ENCODE measurements at regions not wholly inside any gene's neighbourhood (a gene's known extent, or its start where the extent isn't known, plus 50 kb on each side); places are given as distances from the start of the nearest gene placed in this dataset.

DNA sequence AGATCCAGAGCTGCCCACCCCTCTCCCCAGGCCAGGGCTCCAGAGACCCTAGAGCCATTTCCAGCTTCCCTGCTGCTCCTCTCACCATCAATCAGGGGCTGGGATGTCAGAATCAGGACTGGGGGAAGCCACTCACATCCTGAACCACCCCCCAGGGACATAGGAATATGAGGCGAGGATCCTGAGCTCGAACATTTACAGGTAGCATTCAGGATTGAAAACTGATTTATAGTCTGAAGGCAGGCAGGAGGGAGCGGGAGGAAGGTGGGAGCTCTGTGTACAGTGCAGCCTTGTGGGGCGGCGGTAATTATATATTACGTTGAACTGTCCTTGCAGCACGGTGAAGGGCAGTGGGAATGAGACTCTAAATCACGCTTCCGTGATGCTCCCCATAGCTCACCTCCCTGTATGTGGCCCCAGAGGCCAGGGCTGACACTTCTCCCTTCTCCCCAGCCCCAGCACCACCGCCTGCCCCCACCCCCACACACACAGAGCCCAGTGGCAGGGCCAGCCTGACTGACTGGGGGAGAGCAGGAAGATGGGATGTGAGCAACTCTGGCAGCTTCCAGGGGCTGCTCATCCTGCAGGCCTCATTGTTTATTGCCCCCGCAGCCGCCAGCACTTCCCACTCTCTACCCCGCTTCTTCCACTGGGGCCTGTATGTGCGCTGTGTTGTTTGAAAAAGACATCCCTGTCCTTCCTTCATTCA is 76.0 kb upstream of the HSPA9 start:
- CTCF ChIA-PET, result interaction anchor here (0.6 to 4.0 kb wide), 2 partner anchors 9 to 491 kb away, joined by 3 to 21 read pairs; no protein-coding TSS in a partner anchor
- Mint-ChIP-seq H3K27ac (no peak overlapping the region), H3K9me3 (no peaks in the 10 kb centered on the region), H3K27me3 (peaks cover 97% of the 10 kb centered on the region), H3K36me3 (ENCODE audit: low read depth) (no peaks in the 10 kb centered on the region), H3K4me1 (peaks cover 17% of the 10 kb centered on the region), H3K4me3 (no peak overlapping the region)
- no peak for DNase-seq
- POLR2A ChIA-PET, result no interaction called here

DNA sequence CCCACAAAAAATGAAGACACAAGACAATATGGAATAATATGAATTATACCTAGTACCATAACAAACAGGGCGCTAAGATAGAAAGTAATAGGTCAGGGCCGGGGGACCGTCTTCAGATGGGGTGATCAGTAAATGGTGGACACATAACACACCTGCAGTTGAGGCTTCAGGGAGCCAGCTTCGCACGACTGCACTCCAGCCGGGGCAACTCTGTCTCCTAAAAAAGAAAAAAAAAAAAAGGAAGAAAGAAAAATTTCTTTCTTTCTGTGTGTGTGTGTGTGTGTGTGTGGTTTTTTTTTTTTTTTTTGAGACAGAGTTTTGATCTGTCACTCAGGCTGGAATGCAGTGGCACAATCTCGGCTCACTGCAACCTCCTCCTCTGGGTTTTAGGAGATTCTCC is 75.0 kb upstream of the HSPA9 start:
- Mint-ChIP-seq H3K9me3 (no peaks in the 10 kb centered on the region), H3K4me1 (peaks cover 17% of the 10 kb centered on the region), H3K36me3 (ENCODE audit: low read depth) (no peaks in the 10 kb centered on the region), H3K27ac (no peak overlapping the region), H3K27me3 (peaks cover 92% of the 10 kb centered on the region), H3K4me3 (no peak overlapping the region)
- POLR2A ChIA-PET, result no interaction called here
- no peak for DNase-seq
- CTCF ChIA-PET, result interaction anchor here (0.6 to 1.6 kb wide), 3 partner anchors 9 to 71 kb away, joined by 3 to 5 read pairs (median 5); no protein-coding TSS in a partner anchor

DNA sequence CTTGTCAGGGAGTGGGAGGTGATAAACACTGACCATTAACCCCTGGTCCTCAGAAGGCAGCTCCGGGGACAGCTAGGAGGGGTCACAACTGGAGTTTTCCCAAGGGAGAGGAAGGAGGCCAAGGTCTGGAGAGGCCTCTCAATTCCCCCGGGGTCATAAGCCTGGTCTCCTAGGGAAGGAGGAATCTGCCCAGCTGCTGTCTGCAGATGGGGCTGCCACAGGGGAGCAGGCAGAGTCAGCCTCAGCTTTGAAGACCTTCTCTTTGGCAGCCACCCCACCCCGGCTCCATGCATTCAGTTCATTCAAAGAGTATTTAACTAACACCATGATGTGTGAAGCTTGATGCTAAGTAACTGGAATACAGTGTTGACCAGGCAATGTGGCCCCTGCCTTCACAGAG is 74.6 kb upstream of the HSPA9 start:
- Mint-ChIP-seq H3K9me3 (no peaks in the 10 kb centered on the region), H3K4me1 (peaks cover 15% of the 10 kb centered on the region), H3K36me3 (ENCODE audit: low read depth) (no peaks in the 10 kb centered on the region), H3K27ac (no peak overlapping the region), H3K4me3 (no peak overlapping the region), H3K27me3 (peaks cover 92% of the 10 kb centered on the region)
- DNase-seq, result no peak
- ChIA-PET CTCF (interaction anchor here (0.6 to 1.6 kb wide), 6 partner anchors 8 to 1144 kb away, joined by 3 to 9 read pairs (median 4); no protein-coding TSS in a partner anchor), POLR2A (no interaction called here)

DNA sequence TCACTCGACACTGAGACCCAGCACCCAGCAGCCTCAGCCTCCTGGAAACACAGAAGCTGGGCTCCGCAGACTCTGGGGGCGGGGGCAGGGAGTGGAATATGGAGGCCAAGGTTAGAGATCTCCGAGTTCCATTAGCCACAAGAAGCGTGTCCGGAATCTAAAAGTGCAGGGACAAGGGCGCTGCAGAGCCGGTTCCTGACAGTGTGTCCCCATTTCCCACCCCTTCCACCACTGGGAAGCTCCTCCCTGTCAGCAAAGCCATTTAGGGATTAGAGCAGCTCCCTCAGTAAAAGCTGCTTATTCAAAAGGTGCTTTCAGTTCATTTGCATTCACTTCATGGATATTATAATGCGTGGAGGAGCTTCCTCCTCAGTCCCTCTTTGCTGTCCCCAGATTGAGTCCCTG is 74.1 kb upstream of the HSPA9 start:
- Mint-ChIP-seq H3K27ac (no peak overlapping the region), H3K36me3 (ENCODE audit: low read depth) (no peaks in the 10 kb centered on the region), H3K4me1 (peaks cover 10% of the 10 kb centered on the region), H3K4me3 (no peak overlapping the region), H3K9me3 (no peaks in the 10 kb centered on the region), H3K27me3 (peaks cover 92% of the 10 kb centered on the region)
- ChIA-PET CTCF (interaction anchor here (0.6 to 1.6 kb wide), 8 partner anchors 8 to 1145 kb away, joined by 3 to 9 read pairs (median 3); partner anchors contain the start of gene PAIP2), POLR2A (no interaction called here)
- no peak for DNase-seq

DNA sequence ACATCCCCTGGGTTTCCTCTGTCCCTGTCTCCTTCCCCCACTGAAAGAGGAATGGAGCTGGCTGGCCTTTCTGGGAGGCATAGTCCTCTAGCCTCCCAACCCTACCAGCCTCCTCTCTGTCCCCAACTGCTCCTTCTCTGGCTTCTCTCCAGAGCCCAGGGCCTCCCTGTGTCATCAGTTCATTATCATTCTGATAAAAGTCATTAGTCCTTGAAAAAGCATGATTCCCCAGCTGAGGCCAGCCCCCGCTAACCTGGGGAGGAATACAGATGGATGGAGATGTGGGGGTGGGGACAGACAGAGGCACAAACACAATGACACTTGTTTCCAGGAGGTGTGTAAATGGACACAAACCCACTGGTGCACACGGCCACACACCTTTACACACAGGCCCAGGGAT is 73.6 kb upstream of the HSPA9 start:
- ChIA-PET CTCF (interaction anchor here (0.8 to 1.6 kb wide), 7 partner anchors 10 to 1145 kb away, joined by 3 to 9 read pairs (median 3); partner anchors contain the start of gene PAIP2), POLR2A (no interaction called here)
- DNase-seq, result no peak
- Mint-ChIP-seq H3K4me3 (no peak overlapping the region), H3K27ac (no peak overlapping the region), H3K36me3 (ENCODE audit: low read depth) (no peaks in the 10 kb centered on the region), H3K9me3 (no peaks in the 10 kb centered on the region), H3K4me1 (peaks cover 6% of the 10 kb centered on the region), H3K27me3 (peaks cover 93% of the 10 kb centered on the region)

DNA sequence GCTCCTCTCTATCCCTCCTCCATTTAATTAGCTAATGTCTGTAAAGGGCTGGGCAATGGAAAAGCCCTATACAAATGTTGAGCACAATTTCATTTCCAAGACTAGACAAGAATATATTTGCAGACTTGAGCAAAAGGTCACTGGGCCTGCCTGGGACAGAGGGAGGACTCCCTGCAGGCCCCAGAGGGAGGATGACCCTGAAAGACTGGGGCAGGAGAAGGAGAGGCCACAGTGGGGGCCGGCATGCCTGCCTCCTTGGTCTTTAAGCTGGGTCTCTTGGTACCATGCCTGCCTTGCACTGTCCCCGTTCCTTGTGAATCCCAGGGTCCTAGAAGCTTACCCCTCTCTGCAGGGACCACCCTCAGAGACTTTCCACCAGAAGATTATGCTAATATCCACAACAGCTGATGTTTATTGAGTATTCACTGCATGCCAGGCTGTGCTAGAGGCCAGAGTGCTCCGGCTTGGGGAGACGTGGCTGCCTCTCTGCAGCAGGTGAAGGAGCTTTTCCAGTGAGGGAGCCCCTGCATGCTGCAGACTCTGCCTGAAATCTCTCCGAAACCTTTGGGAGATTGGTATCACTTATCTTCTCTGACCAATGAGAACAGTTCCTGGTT is 72.7 kb upstream of the HSPA9 start:
- H3K27me3 Mint-ChIP-seq, result peaks cover 93% of the 10 kb centered on the region

DNA sequence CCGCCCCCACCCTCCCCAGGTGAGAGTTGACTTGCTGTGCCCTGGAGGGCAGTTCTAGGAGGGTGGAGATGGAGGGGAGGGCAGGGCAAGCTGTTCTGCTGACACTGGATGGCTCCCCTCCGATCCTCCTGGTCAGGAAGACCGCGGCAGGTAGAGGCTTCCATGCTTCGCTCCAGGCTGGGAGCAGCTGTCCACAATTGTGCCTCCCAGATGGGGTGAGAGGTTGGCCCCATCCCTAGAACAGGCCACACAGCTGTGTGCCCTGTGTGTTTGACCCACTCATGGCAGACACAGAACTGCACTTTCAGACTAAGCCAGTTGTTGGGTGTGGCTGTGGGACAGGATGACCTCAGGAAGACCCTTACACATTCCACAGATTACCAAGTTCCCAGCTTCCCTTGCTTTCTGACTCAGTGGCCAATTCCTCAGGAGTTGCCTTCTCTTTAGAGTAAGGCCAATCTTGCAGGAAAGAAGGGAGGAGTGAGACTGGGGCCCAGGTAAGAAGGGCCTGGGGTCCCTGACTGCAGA is 72.1 kb upstream of the HSPA9 start:
- no peak overlapping the region for H3K4me3 Mint-ChIP-seq
- H3K27ac Mint-ChIP-seq, result no peak overlapping the region
- POLR2A ChIA-PET, result no interaction called here
- CTCF ChIA-PET, result interaction anchor here (1.0 to 1.4 kb wide), 2 partner anchors 8 to 68 kb away, joined by 3 to 4 read pairs; no protein-coding TSS in a partner anchor
- peaks cover 90% of the 10 kb centered on the region for H3K27me3 Mint-ChIP-seq
- H3K36me3 Mint-ChIP-seq (ENCODE audit: low read depth), result no peaks in the 10 kb centered on the region
- H3K9me3 Mint-ChIP-seq, result no peaks in the 10 kb centered on the region
- DNase-seq, result no peak
- no peaks in the 10 kb centered on the region for H3K4me1 Mint-ChIP-seq

More for the DNA sequence above, 72.7 kb upstream of the HSPA9 start:
- no peak overlapping the region for H3K27ac Mint-ChIP-seq
- no peaks in the 10 kb centered on the region for H3K4me1 Mint-ChIP-seq
- no peak for DNase-seq
- H3K4me3 Mint-ChIP-seq, result no peak overlapping the region
- no peaks in the 10 kb centered on the region for H3K9me3 Mint-ChIP-seq
- H3K36me3 Mint-ChIP-seq (ENCODE audit: low read depth), result no peaks in the 10 kb centered on the region
- ChIA-PET CTCF (interaction anchor here (0.8 to 1.4 kb wide), 5 partner anchors 8 to 694 kb away, joined by 3 to 4 read pairs (median 3); partner anchors contain the start of gene PAIP2), POLR2A (no interaction called here)

DNA sequence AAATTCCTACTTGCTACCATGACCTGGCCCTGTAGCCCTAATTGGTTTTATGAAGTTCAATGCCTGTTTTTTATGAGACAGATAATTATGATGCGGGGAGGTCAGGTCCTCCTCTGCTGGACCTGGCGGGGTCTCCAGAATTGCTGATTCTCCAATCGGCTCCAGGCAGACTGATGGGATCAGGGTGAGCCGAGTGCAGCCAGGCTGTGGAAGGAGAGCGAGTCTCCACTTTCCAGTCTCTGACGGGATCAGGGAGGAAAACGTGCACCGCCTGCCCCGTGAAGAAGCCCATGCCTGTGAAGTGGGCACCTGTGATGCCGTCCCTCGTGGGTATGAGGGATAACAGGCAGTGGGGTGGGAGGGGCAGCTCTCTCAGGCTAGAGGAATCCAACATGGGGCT is 71.5 kb upstream of the HSPA9 start:
- Mint-ChIP-seq H3K4me1 (no peaks in the 10 kb centered on the region), H3K4me3 (no peak overlapping the region), H3K27me3 (peaks cover 90% of the 10 kb centered on the region), H3K27ac (no peak overlapping the region), H3K36me3 (ENCODE audit: low read depth) (no peaks in the 10 kb centered on the region), H3K9me3 (no peaks in the 10 kb centered on the region)
- POLR2A ChIA-PET, result no interaction called here
- DNase-seq, result no peak
- CTCF ChIA-PET, result interaction anchor here (1.1 to 1.4 kb wide), 3 partner anchors 36 to 162 kb away, joined by 3 to 4 read pairs (median 3); no protein-coding TSS in a partner anchor

DNA sequence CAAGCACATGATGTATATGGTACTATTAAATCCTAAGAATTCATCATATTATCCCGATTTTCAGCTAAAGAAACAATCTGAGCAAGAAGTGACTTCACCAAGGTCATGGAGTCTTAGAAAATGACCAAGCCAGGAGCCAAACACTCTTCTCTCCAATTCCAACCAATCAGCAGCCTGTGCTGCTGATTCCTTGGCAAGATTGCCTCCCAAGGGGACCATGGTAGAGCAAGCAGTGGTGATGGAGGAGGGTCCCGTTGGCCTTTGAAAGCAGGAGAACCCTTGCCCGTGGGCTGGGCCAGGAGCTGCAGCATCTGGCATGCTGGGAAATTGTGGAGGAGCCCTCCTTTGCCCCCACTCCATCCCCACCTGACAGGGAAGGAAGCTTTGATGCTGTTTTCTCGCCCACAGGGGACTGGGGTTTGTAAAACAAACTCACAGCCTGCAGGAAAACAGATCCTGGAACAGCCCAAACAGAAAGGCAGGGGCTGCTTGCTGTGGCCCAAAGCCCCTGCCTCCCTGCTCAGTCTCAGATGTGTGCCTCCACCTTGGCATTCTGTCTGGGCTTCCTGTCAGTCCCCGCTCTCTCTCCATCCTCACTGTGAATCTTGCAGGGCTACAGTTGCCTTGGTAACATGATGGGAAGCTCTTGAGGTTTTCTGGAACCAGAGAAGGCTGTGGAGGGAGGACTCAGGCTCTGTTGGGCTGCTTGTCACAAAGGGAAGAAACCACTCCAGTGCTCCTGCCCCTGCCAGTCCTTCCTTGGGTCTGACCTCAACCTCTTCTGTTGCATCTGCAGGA is 70.8 kb upstream of the HSPA9 start:
- Mint-ChIP-seq H3K4me3 (no peak overlapping the region), H3K36me3 (ENCODE audit: low read depth) (no peaks in the 10 kb centered on the region), H3K27me3 (peaks cover 89% of the 10 kb centered on the region), H3K9me3 (no peaks in the 10 kb centered on the region), H3K27ac (no peak overlapping the region), H3K4me1 (no peaks in the 10 kb centered on the region)
- DNase-seq, result no peak
- CTCF ChIA-PET, result interaction anchor here (1.1 to 1.4 kb wide), 3 partner anchors 35 to 163 kb away, joined by 3 to 4 read pairs (median 3); no protein-coding TSS in a partner anchor
- POLR2A ChIA-PET, result no interaction called here

DNA sequence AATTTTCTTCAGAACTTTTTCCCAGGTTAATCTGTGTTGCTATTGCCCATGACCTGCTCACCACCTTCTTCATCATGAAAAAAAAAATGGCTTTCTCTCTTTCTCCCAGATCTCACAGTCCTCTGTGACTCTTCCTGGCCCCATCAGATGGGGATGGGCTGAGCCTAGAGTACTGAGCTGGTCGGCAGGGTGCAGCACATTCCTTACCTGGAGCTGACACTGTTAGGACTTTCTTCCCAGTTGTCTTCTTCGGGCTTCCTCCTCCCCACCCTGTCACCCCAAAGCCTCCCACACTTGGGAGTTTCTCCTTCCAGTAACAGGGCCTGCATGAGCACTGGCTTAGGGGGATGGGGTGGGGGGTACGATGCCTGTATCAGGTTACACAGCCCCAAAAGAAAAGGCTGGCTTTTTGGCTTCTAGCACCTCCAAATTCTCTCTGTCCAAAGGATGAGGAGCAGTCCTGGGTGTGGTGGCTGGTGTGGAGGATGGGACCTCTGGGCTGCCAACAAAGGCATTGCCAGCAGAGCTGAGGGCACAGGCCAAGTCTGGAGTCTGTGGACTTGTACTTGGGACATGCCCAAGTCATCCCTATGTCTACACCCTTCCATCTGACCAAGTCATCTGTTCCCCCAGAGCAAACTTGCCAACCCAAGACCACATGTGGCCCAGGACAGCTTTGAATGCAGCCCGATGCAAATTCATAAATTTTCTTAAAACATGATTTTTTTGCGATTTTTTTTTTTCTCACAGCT is 68.0 kb upstream of the HSPA9 start:
- Mint-ChIP-seq H3K27ac (no peak overlapping the region), H3K27me3 (peaks cover 90% of the 10 kb centered on the region), H3K9me3 (no peaks in the 10 kb centered on the region), H3K4me1 (no peaks in the 10 kb centered on the region), H3K36me3 (ENCODE audit: low read depth) (no peaks in the 10 kb centered on the region), H3K4me3 (no peak overlapping the region)
- POLR2A ChIA-PET, result no interaction called here
- CTCF ChIA-PET, result interaction anchor here (1.3 to 4.6 kb wide), 2 partner anchors 9 to 64 kb away, joined by 4 to 21 read pairs; no protein-coding TSS in a partner anchor
- DNase-seq, result no peak

DNA sequence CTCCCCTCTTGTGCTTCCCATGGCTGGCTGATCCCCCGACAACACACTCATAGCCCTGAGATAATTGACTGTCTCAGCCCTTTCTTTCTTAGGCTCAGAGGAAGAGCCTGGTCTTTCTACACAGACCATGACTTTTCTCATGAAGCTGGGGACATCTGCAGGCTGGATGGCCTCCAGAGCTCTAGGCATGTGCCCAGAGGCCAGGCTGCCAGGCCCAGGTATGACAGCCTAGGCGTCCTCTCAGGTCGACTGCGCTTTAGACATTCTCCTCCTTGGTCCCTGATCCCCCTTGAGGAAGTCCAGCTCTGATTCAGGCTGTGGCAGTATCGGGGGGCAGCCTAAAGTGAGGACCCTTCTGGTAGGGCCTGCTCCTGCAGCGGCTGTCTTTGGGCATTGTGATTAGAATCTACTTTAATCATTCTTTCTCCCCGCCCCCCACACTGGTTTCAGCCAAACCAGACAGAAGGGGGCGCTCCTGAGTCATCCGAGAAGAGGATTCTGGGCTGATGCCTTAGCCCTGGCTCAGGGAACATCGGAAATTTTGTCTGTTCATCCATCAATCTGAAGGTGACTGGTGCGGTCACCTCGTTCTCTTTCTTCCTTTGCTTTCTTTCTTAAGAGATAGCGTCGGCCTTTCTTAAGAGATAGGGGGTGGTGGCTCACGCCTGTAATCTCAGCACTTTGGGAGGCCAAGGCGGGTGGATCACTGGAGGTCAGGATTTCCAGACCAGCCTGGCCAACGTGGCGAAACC is 66.5 kb upstream of the HSPA9 start:
- H3K36me3 Mint-ChIP-seq (ENCODE audit: low read depth), result no peaks in the 10 kb centered on the region
- H3K27me3 Mint-ChIP-seq, result peaks cover 83% of the 10 kb centered on the region
- no peaks in the 10 kb centered on the region for H3K4me1 Mint-ChIP-seq
- POLR2A ChIA-PET, result no interaction called here
- no peak overlapping the region for H3K4me3 Mint-ChIP-seq
- no peaks in the 10 kb centered on the region for H3K9me3 Mint-ChIP-seq
- H3K27ac Mint-ChIP-seq, result no peak overlapping the region
- CTCF ChIA-PET, result interaction anchor here (1.1 to 4.6 kb wide), 8 partner anchors 8 to 621 kb away, joined by 3 to 21 read pairs (median 4); no protein-coding TSS in a partner anchor
- DNase-seq, result peak; percentile 80

Data from activated CD4-positive, alpha-beta T cell treated with anti-CD3 and anti-CD28 coated beads, Interleukin-2, amount 10 ng/mL, durations not matched to agents 7 days and 5 days (primary cell).